Endodermal cell (in vitro differentiated cells): ENCODE measurements at regions not wholly inside any gene's neighbourhood (a gene's known extent, or its start where the extent isn't known, plus 50 kb on each side); places are given as distances from the start of the nearest gene placed in this dataset.
"Not testable (repeated sequence)": the region's sequence is repeated elsewhere in the genome, so short reads cannot be mapped to it uniquely, and the experiment has no call there.

Experiments
- DNase-seq: peaks from one replicate; pipeline ENCODE4 v3.0.0-alpha.2; 2017
- H3K27ac ChIP-seq: 2 replicates; pipeline ENCODE4 v1.5.1; 2013; ENCODE audit warnings: mild to moderate bottlenecking, low read depth, low read length, moderate library complexity
- H3K27me3 ChIP-seq: 2 replicates; pipeline ENCODE4 v1.6.1; 2013; ENCODE audit warnings: mild to moderate bottlenecking, low read length, moderate library complexity; ENCODE audit not compliant: insufficient read depth, control insufficient read depth, poor library complexity, severe bottlenecking
- H3K36me3 ChIP-seq: 2 replicates; pipeline ENCODE4 v1.7.0; 2013; ENCODE audit warnings: mild to moderate bottlenecking, low read length, moderate library complexity; ENCODE audit not compliant: control insufficient read depth, insufficient read depth
- H3K4me1 ChIP-seq: one replicate; pipeline ENCODE4 v1.7.0; 2013; ENCODE audit warnings: low read length; ENCODE audit not compliant: control insufficient read depth, insufficient read depth
- H3K4me3 ChIP-seq: 2 replicates; pipeline ENCODE4 v1.5.1; 2013; ENCODE audit warnings: mild to moderate bottlenecking, low read length, moderate library complexity
- H3K9ac ChIP-seq: 2 replicates; pipeline ENCODE4 v1.6.1; 2013; ENCODE audit warnings: mild to moderate bottlenecking, low read length, moderate library complexity; ENCODE audit not compliant: poor library complexity, severe bottlenecking; ENCODE audit errors: extremely low read depth
- H3K9me3 ChIP-seq: 2 replicates; pipeline ENCODE4 v1.6.1; 2013; ENCODE audit warnings: mild to moderate bottlenecking, low read length, moderate library complexity; ENCODE audit not compliant: control insufficient read depth
- H3K27ac Mint-ChIP-seq: 2 replicates; pipeline ENCODE4 v1.8.0; 2020; ENCODE audit warnings: mixed read lengths
- H3K27me3 Mint-ChIP-seq: 2 replicates; pipeline ENCODE4 v1.8.0; 2021; ENCODE audit warnings: mild to moderate bottlenecking, mixed read lengths; ENCODE audit not compliant: insufficient read depth
- H3K36me3 Mint-ChIP-seq: 2 replicates; pipeline ENCODE4 v1.8.0; 2020; ENCODE audit warnings: low read depth, mixed read lengths
- H3K4me1 Mint-ChIP-seq: 2 replicates; pipeline ENCODE4 v1.8.0; 2020; ENCODE audit warnings: mixed read lengths
- H3K4me3 Mint-ChIP-seq: 2 replicates; pipeline ENCODE4 v1.8.0; 2020; ENCODE audit warnings: mild to moderate bottlenecking, moderate library complexity, mixed read lengths
- H3K9me3 Mint-ChIP-seq: 2 replicates; pipeline ENCODE4 v1.8.0; 2020; ENCODE audit warnings: mild to moderate bottlenecking, mixed read lengths
- CTCF ChIP-seq: fragments of 200-600 bp; sonication (generic); conservative IDR thresholded peaks from 2 replicates; pipeline ENCODE4 v1.5.0; 2021; ENCODE audit warnings: antibody characterized with exemption, mild to moderate bottlenecking
- WGBS, 2 experiments: methylation state at CpG; one replicate each; pipeline versions ENCODE4 v1.1.5 to v1.1.7; 2013; ENCODE audit warnings: missing lambda C conversion rate in 2 of 2, mixed read lengths in 1 of 2; ENCODE audit not compliant: insufficient coverage in 1 of 2, insufficient read length in 1 of 2; 5-methylcytosine and 5-hydroxymethylcytosine counted together

GRCh38 chrX:111581086-111581485, 69.6 kb downstream of the SERTM2 start:
- Histone ChIP-seq H3K36me3 (no peaks in the 10 kb centered on the region), H3K4me3 (no peak overlapping the region), H3K4me1 (no peaks in the 10 kb centered on the region), H3K27ac (no peak overlapping the region), H3K27me3 (no peaks in the 10 kb centered on the region), H3K9ac (no peak overlapping the region), H3K9me3 (no peaks in the 10 kb centered on the region)
- no peak for TF ChIP-seq CTCF
- no peak overlapping the region for H3K27ac Mint-ChIP-seq
- no peaks in the 10 kb centered on the region for H3K36me3 Mint-ChIP-seq
- no peak overlapping the region for H3K4me3 Mint-ChIP-seq
- no peak for DNase-seq
- peaks cover 3% of the 10 kb centered on the region for H3K9me3 Mint-ChIP-seq
- peaks cover 7% of the 10 kb centered on the region for H3K4me1 Mint-ChIP-seq
- no peaks in the 10 kb centered on the region for H3K27me3 Mint-ChIP-seq
- 100% methylated on average over 2 of the region's 2 CpGs; no CpG with 5 or more reads in 1 of the 2 experiments for WGBS, 2 experiments

- H3K9me3 ChIP-seq = no peaks in the 10 kb centered on the region
- no peak for TF ChIP-seq CTCF
- H3K4me1 ChIP-seq = no peaks in the 10 kb centered on the region
- no peaks in the 10 kb centered on the region for H3K27me3 ChIP-seq
- no peaks in the 10 kb centered on the region for H3K36me3 Mint-ChIP-seq
- H3K27ac ChIP-seq = no peak overlapping the region
- no peak overlapping the region for H3K4me3 Mint-ChIP-seq
- WGBS, 2 experiments = 56% methylated on average over 2 of the region's 2 CpGs; no CpG with 5 or more reads in 1 of the 2 experiments
- no peak overlapping the region for H3K9ac ChIP-seq
- no peak overlapping the region for H3K4me3 ChIP-seq
- no peaks in the 10 kb centered on the region for H3K36me3 ChIP-seq
- peaks cover 3% of the 10 kb centered on the region for H3K9me3 Mint-ChIP-seq
- H3K27me3 Mint-ChIP-seq = no peaks in the 10 kb centered on the region
- H3K27ac Mint-ChIP-seq = no peak overlapping the region
- peak; percentile 46 for DNase-seq
- H3K4me1 Mint-ChIP-seq = peaks cover 7% of the 10 kb centered on the region
Observed at GRCh38 chrX:111585337-111585736, 73.9 kb downstream of the SERTM2 start.

DNA sequence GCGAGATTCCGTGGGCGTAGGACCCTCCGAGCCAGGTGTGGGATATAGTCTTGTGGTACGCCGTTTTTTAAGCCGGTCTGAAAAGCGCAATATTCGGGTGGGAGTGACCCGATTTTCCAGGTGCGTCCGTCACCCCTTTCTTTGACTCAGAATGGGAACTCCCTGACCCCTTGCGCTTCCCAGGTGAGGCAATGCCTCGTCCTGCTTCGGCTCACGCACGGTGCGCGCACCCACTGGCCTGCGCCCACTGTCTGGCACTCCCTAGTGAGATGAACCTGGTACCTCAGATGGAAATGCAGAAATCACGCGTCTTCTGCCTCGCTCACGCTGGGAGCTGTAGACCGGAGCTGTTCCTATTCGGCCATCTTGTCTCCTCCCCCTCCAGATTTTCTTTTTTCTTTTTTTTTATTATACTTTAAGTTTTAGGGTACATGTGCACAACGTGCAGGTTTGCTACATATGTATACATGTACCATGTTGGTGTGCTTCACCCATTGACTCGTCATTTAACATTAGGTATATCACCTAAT, 83.0 kb downstream of the SERTM2 start:
- not testable (repeated sequence) for H3K4me3 Mint-ChIP-seq, H3K27me3 ChIP-seq, H3K9ac ChIP-seq, H3K36me3 ChIP-seq, DNase-seq, H3K36me3 Mint-ChIP-seq, H3K27ac ChIP-seq, H3K4me1 Mint-ChIP-seq, H3K27me3 Mint-ChIP-seq, H3K9me3 ChIP-seq, H3K4me1 ChIP-seq, H3K9me3 Mint-ChIP-seq, H3K4me3 ChIP-seq
- H3K27ac Mint-ChIP-seq = peak overlapping the region; percentile 70
- WGBS, 2 experiments = 71% methylated on average over 19 of the region's 28 CpGs; no CpG with 5 or more reads in 1 of the 2 experiments

- Mint-ChIP-seq H3K4me1 (no peaks in the 10 kb centered on the region), H3K9me3 (peaks cover 1% of the 10 kb centered on the region), H3K36me3 (no peaks in the 10 kb centered on the region), H3K4me3 (no peak overlapping the region), H3K27ac (no peak overlapping the region), H3K27me3 (no peaks in the 10 kb centered on the region)
- Histone ChIP-seq H3K4me3 (no peak overlapping the region), H3K27ac (no peak overlapping the region), H3K36me3 (no peaks in the 10 kb centered on the region), H3K9ac (no peak overlapping the region), H3K27me3 (no peaks in the 10 kb centered on the region), H3K4me1 (no peaks in the 10 kb centered on the region), H3K9me3 (no peaks in the 10 kb centered on the region)
- no peak for TF ChIP-seq CTCF
- DNase-seq = no peak
- 92 to 100% methylated on average over 2 of the region's 2 CpGs for WGBS, 2 experiments
Observed at GRCh38 chrX:111597967-111598366, 83.0 kb upstream of the ALG13 start.
